K562 (cell line): ENCODE measurements at regions not wholly inside any gene's neighbourhood (a gene's known extent, or its start where the extent isn't known, plus 50 kb on each side); places are given as distances from the start of the nearest gene placed in this dataset.

Experiments used
- ATAC-seq: fragments of 200-7000 bp; cut with Tn5 transposase; 3 replicates; pipeline ENCODE4 v1.9.1; 2020; ENCODE audit warnings: moderate library complexity
- BruUV-seq: library from RNA; stranded (reverse); fragments of 400-500 nt; replicated peaks from 2 replicates; lab custom pipeline; 2021; lab: Mats Ljungman, UMichigan
- CTCF ChIA-PET: fragments of 300-600 bp; formaldehyde crosslinking; extraction: SDS; loops from one replicate; lab custom pipeline; 2021; ENCODE audit warnings: low intra/inter-chr PET ratio; lab: Yijun Ruan, JAX
- POLR2A ChIA-PET: fragments of 300-600, 350-650 bp; sonication (Branson Sonifier 250); formaldehyde crosslinking; extraction: SDS; loops from one replicate; lab custom pipeline; 2021; ENCODE audit warnings: antibody characterized with exemption, inconsistent platforms; lab: Yijun Ruan, JAX
- DNase-seq, 4 experiments: peaks; one replicate each; pipeline versions ENCODE4 v3.0.0 to v3.0.0-alpha.2; 2011 to 2018; ENCODE audit warnings: low spot score in 3 of 4, mixed read lengths in 3 of 4; ENCODE audit errors: extremely low read depth in 1 of 4
- FAIRE-seq: peaks from 2 replicates; lab custom pipeline; 2011; peaks lifted over from hg19 to GRCh38; lab: Jason Lieb, UNC
- H2AFZ ChIP-seq: 2 replicates; pipeline ENCODE4 v1.6.0; 2011; ENCODE audit warnings: low read depth, low read length, control low read depth, inconsistent platforms
- H3K27ac ChIP-seq: fragments of 200-600 bp; 3 replicates; pipeline ENCODE4 v1.8.0; 2011; ENCODE audit warnings: low read depth, mild to moderate bottlenecking, control low read depth, inconsistent platforms, low read length, moderate library complexity, mixed read lengths; ENCODE audit errors: extremely low read depth
- H3K27me3 ChIP-seq, 2 experiments: fragments of 300-600 bp in 1 of 2; 2 replicates in 1 of 2; 3 replicates in 1 of 2; pipeline versions ENCODE4 v1.6.0 to v1.8.0; 2011; ENCODE audit warnings: inconsistent platforms in 2 of 2, low read length in 2 of 2, mild to moderate bottlenecking in 1 of 2, mixed read lengths in 1 of 2, moderate library complexity in 1 of 2; ENCODE audit not compliant: control insufficient read depth in 2 of 2, insufficient read depth in 2 of 2
- H3K36me3 ChIP-seq: fragments of 300-600 bp; 3 replicates; pipeline ENCODE4 v1.8.0; 2011; ENCODE audit warnings: mild to moderate bottlenecking, low read length, inconsistent platforms; ENCODE audit not compliant: control insufficient read depth, insufficient read depth
- H3K4me1 ChIP-seq, 2 experiments: fragments of 200-600 bp in 1 of 2; replicated peaks in 1 of 2; 2 replicates in 1 of 2; 3 replicates in 1 of 2; pipeline versions ENCODE4 v1.5.1 to v1.8.0; 2011; ENCODE audit warnings: inconsistent platforms in 2 of 2, low read length in 2 of 2, mild to moderate bottlenecking in 1 of 2, mixed read lengths in 1 of 2, moderate library complexity in 1 of 2; ENCODE audit not compliant: control insufficient read depth in 2 of 2, insufficient read depth in 2 of 2
- H3K4me2 ChIP-seq: 2 replicates; pipeline ENCODE4 v1.6.1; 2011; ENCODE audit warnings: low read length, control low read depth, inconsistent platforms, mixed read lengths; ENCODE audit not compliant: insufficient read depth
- H3K4me3 ChIP-seq: fragments of 200-600 bp; sonication (generic), shearing (Covaris generic); 2 replicates; pipeline ENCODE4 v1.5.1; 2016; ENCODE audit warnings: control low read depth, inconsistent platforms
- H3K79me2 ChIP-seq: fragments of 200-600 bp; 3 replicates; pipeline ENCODE4 v1.8.0; 2011; ENCODE audit warnings: low read length, inconsistent platforms; ENCODE audit not compliant: control insufficient read depth, insufficient read depth
- H3K9ac ChIP-seq, 2 experiments: 2 replicates each; pipeline versions ENCODE4 v1.6.0 to v1.6.1; 2011; ENCODE audit warnings: low read depth in 2 of 2, low read length in 2 of 2, control low read depth in 1 of 2, inconsistent platforms in 1 of 2, mild to moderate bottlenecking in 1 of 2, mixed read lengths in 1 of 2; ENCODE audit not compliant: insufficient read depth in 1 of 2
- H3K9me1 ChIP-seq: one replicate; pipeline ENCODE4 v1.6.0; 2011; ENCODE audit warnings: inconsistent platforms, mild to moderate bottlenecking, low read length, moderate library complexity; ENCODE audit not compliant: control insufficient read depth, insufficient read depth
- H3K9me3 ChIP-seq: replicated peaks from 2 replicates; pipeline ENCODE4 v1.5.1; 2011; ENCODE audit warnings: low read depth, low read length, inconsistent platforms; ENCODE audit not compliant: control insufficient read depth, insufficient read depth
- H4K20me1 ChIP-seq: replicated peaks from 2 replicates; pipeline ENCODE4 v1.6.1; 2011; ENCODE audit warnings: low read length, inconsistent platforms, mixed read lengths; ENCODE audit not compliant: control insufficient read depth, insufficient read depth
- RBM25 ChIP-seq: fragments of 200-400 bp; formaldehyde crosslinking; IDR thresholded peaks from 2 replicates; pipeline ENCODE4 v1.6.1; 2018; ENCODE audit warnings: low read length, low read depth, moderate library complexity; ENCODE audit not compliant: severe bottlenecking
- WGBS: fragments of 100-300 bp; shearing (Covaris generic); methylation state at CpG from one replicate; pipeline ENCODE4 v1.1.6; 2016; ENCODE audit warnings: low coverage, mixed read lengths; ENCODE audit not compliant: insufficient coverage; ENCODE audit errors: missing lambda C conversion rate; 5-methylcytosine and 5-hydroxymethylcytosine counted together
- in situ Hi-C: fragments of 300-500 bp; cut with MboI; formaldehyde crosslinking; loops from 4 replicates; pipeline ENCODE4 v1.15.0; 2018; ENCODE audit warnings: inconsistent platforms, mixed read lengths
- intact Hi-C: fragments of 100-400 bp; cut with micrococcal nuclease; formaldehyde crosslinking; loops from 2 replicates; pipeline ENCODE4 v1.14.2; 2022
- TF ChIP-seq, protein P1 (sequence below): IDR thresholded peaks from 3 replicates; pipeline ENCODE4 v1.6.1; 2011; ENCODE audit warnings: borderline replicate concordance, mild to moderate bottlenecking, moderate library complexity; ENCODE audit not compliant: insufficient read length; ENCODE audit errors: extremely low read depth

- no peaks in the 10 kb centered on the region for H4K20me1 ChIP-seq
- no peak overlapping the region for H3K4me2 ChIP-seq
- H3K27me3 ChIP-seq = peaks cover 0 to 4% of the 10 kb centered on the region in 2 experiments; a peak in 1 of 5 replicates
- H3K9me1 ChIP-seq = no peaks in the 10 kb centered on the region
- H3K9me3 ChIP-seq = no peaks in the 10 kb centered on the region
- no peak overlapping the region for H3K9ac ChIP-seq
- WGBS = 0% methylated on average over 3 of the region's 4 CpGs
- CTCF ChIA-PET = no interaction called here
- no peaks in the 10 kb centered on the region for H3K36me3 ChIP-seq
- BruUV-seq = no TSS peak
- H3K4me3 ChIP-seq = no peak overlapping the region
- in situ Hi-C loops (no loop called here), intact Hi-C loops (loop anchor here (5.0 kb wide), 1 partner anchor 65 kb away; no protein-coding TSS in a partner anchor)
- no peak for DNase-seq
- POLR2A ChIA-PET = no interaction called here
- no peak for FAIRE-seq
- no peak overlapping the region for H3K27ac ChIP-seq
- TF ChIP-seq, protein P1, sequence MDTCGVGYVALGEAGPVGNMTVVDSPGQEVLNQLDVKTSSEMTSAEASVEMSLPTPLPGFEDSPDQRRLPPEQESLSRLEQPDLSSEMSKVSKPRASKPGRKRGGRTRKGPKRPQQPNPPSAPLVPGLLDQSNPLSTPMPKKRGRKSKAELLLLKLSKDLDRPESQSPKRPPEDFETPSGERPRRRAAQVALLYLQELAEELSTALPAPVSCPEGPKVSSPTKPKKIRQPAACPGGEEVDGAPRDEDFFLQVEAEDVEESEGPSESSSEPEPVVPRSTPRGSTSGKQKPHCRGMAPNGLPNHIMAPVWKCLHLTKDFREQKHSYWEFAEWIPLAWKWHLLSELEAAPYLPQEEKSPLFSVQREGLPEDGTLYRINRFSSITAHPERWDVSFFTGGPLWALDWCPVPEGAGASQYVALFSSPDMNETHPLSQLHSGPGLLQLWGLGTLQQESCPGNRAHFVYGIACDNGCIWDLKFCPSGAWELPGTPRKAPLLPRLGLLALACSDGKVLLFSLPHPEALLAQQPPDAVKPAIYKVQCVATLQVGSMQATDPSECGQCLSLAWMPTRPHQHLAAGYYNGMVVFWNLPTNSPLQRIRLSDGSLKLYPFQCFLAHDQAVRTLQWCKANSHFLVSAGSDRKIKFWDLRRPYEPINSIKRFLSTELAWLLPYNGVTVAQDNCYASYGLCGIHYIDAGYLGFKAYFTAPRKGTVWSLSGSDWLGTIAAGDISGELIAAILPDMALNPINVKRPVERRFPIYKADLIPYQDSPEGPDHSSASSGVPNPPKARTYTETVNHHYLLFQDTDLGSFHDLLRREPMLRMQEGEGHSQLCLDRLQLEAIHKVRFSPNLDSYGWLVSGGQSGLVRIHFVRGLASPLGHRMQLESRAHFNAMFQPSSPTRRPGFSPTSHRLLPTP = no peak
- peak; percentile 84 for TF ChIP-seq RBM25
- H3K79me2 ChIP-seq = no peaks in the 10 kb centered on the region
- no peaks in the 10 kb centered on the region for H3K4me1 ChIP-seq
- no peak for ATAC-seq
- H2AFZ ChIP-seq = no peak overlapping the region
Measured at GRCh38 chr22:26821854-26822253, 164.5 kb downstream of the MIAT start.
